Endodermal cell (in vitro differentiated cells): ENCODE measurements at regions not wholly inside any gene's neighbourhood (a gene's known extent, or its start where the extent isn't known, plus 50 kb on each side); places are given as distances from the start of the nearest gene placed in this dataset.

Experiments
- DNase-seq: peaks from one replicate; pipeline ENCODE4 v3.0.0-alpha.2; 2017
- H3K27ac ChIP-seq: 2 replicates; pipeline ENCODE4 v1.5.1; 2013; ENCODE audit warnings: mild to moderate bottlenecking, low read depth, low read length, moderate library complexity
- H3K27me3 ChIP-seq: 2 replicates; pipeline ENCODE4 v1.6.1; 2013; ENCODE audit warnings: mild to moderate bottlenecking, low read length, moderate library complexity; ENCODE audit not compliant: insufficient read depth, control insufficient read depth, poor library complexity, severe bottlenecking
- H3K36me3 ChIP-seq: 2 replicates; pipeline ENCODE4 v1.7.0; 2013; ENCODE audit warnings: mild to moderate bottlenecking, low read length, moderate library complexity; ENCODE audit not compliant: control insufficient read depth, insufficient read depth
- H3K4me1 ChIP-seq: one replicate; pipeline ENCODE4 v1.7.0; 2013; ENCODE audit warnings: low read length; ENCODE audit not compliant: control insufficient read depth, insufficient read depth
- H3K4me3 ChIP-seq: 2 replicates; pipeline ENCODE4 v1.5.1; 2013; ENCODE audit warnings: mild to moderate bottlenecking, low read length, moderate library complexity
- H3K9ac ChIP-seq: 2 replicates; pipeline ENCODE4 v1.6.1; 2013; ENCODE audit warnings: mild to moderate bottlenecking, low read length, moderate library complexity; ENCODE audit not compliant: poor library complexity, severe bottlenecking; ENCODE audit errors: extremely low read depth
- H3K9me3 ChIP-seq: 2 replicates; pipeline ENCODE4 v1.6.1; 2013; ENCODE audit warnings: mild to moderate bottlenecking, low read length, moderate library complexity; ENCODE audit not compliant: control insufficient read depth
- H3K27ac Mint-ChIP-seq: 2 replicates; pipeline ENCODE4 v1.8.0; 2020; ENCODE audit warnings: mixed read lengths
- H3K27me3 Mint-ChIP-seq: 2 replicates; pipeline ENCODE4 v1.8.0; 2021; ENCODE audit warnings: mild to moderate bottlenecking, mixed read lengths; ENCODE audit not compliant: insufficient read depth
- H3K36me3 Mint-ChIP-seq: 2 replicates; pipeline ENCODE4 v1.8.0; 2020; ENCODE audit warnings: low read depth, mixed read lengths
- H3K4me1 Mint-ChIP-seq: 2 replicates; pipeline ENCODE4 v1.8.0; 2020; ENCODE audit warnings: mixed read lengths
- H3K4me3 Mint-ChIP-seq: 2 replicates; pipeline ENCODE4 v1.8.0; 2020; ENCODE audit warnings: mild to moderate bottlenecking, moderate library complexity, mixed read lengths
- H3K9me3 Mint-ChIP-seq: 2 replicates; pipeline ENCODE4 v1.8.0; 2020; ENCODE audit warnings: mild to moderate bottlenecking, mixed read lengths
- WGBS, 2 experiments: methylation state at CpG; one replicate each; pipeline versions ENCODE4 v1.1.5 to v1.1.7; 2013; ENCODE audit warnings: missing lambda C conversion rate in 2 of 2, mixed read lengths in 1 of 2; ENCODE audit not compliant: insufficient coverage in 1 of 2, insufficient read length in 1 of 2; 5-methylcytosine and 5-hydroxymethylcytosine counted together
- TF ChIP-seq, protein P1 (sequence below): fragments of 200-600 bp; sonication (generic); conservative IDR thresholded peaks from 2 replicates; pipeline ENCODE4 v1.5.0; 2021; ENCODE audit warnings: antibody characterized with exemption, mild to moderate bottlenecking

DNA sequence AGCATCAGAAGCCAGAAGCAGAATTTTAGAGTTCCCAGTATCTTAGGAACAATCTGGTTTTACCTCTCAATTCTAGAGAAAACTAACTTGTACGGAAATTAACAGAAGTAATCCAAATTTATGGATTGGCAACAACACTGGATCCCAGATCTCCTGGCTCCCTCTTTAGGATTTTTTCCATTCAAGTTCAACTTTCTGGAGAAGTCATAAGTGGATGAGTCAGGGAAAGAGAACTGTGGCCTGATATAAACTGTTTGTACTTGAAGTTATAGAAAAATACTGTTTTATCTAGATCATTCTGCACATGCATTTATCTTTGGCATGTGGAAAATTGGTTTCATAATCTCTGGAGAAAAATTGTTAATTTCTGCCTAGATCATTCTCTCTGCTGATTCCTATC, 380.4 kb downstream of the PCDH7 start:
- H3K4me1 Mint-ChIP-seq = peaks cover 4% of the 10 kb centered on the region
- H3K9me3 Mint-ChIP-seq = no peaks in the 10 kb centered on the region
- no peak overlapping the region for H3K27ac Mint-ChIP-seq
- Histone ChIP-seq H3K9ac (no peak overlapping the region), H3K27me3 (no peaks in the 10 kb centered on the region), H3K36me3 (no peaks in the 10 kb centered on the region), H3K27ac (no peak overlapping the region), H3K4me1 (no peaks in the 10 kb centered on the region), H3K9me3 (no peaks in the 10 kb centered on the region), H3K4me3 (no peak overlapping the region)
- no peak overlapping the region for H3K4me3 Mint-ChIP-seq
- H3K27me3 Mint-ChIP-seq = no peaks in the 10 kb centered on the region
- H3K36me3 Mint-ChIP-seq = no peaks in the 10 kb centered on the region
- 95% methylated on average over 1 of the region's 1 CpG; no CpG with 5 or more reads in 1 of the 2 experiments for WGBS, 2 experiments
- no peak for DNase-seq
- TF ChIP-seq, protein P1, sequence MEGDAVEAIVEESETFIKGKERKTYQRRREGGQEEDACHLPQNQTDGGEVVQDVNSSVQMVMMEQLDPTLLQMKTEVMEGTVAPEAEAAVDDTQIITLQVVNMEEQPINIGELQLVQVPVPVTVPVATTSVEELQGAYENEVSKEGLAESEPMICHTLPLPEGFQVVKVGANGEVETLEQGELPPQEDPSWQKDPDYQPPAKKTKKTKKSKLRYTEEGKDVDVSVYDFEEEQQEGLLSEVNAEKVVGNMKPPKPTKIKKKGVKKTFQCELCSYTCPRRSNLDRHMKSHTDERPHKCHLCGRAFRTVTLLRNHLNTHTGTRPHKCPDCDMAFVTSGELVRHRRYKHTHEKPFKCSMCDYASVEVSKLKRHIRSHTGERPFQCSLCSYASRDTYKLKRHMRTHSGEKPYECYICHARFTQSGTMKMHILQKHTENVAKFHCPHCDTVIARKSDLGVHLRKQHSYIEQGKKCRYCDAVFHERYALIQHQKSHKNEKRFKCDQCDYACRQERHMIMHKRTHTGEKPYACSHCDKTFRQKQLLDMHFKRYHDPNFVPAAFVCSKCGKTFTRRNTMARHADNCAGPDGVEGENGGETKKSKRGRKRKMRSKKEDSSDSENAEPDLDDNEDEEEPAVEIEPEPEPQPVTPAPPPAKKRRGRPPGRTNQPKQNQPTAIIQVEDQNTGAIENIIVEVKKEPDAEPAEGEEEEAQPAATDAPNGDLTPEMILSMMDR = no peak

DNA sequence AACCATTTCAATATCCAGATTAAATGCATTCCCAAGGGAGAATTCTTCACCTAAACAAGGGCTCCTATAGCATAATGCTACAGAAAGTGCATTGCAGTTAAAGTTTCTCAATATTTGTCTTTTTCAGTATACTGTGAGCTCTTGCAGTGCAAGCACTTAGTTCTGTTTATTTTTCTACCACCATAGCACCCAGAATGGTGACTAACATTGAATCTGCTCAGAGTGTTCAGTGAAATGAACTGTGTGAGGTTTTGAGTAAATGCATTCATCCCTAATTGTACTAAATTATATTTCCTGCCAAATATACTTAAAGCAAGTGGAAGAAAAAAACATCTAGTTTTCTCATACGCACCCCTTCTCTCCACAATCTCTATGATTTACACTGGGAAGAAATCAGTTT, 383.9 kb downstream of the PCDH7 start:
- Mint-ChIP-seq H3K27me3 (no peaks in the 10 kb centered on the region), H3K36me3 (no peaks in the 10 kb centered on the region), H3K27ac (no peak overlapping the region), H3K4me3 (no peak overlapping the region), H3K9me3 (no peaks in the 10 kb centered on the region), H3K4me1 (no peaks in the 10 kb centered on the region)
- WGBS, 2 experiments = no CpG with 5 or more reads among the region's 1 CpG
- Histone ChIP-seq H3K4me1 (no peaks in the 10 kb centered on the region), H3K9me3 (no peaks in the 10 kb centered on the region), H3K4me3 (no peak overlapping the region), H3K9ac (no peak overlapping the region), H3K27me3 (no peaks in the 10 kb centered on the region), H3K36me3 (no peaks in the 10 kb centered on the region), H3K27ac (no peak overlapping the region)
- no peak for DNase-seq
- TF ChIP-seq, protein P1 = no peak

DNA sequence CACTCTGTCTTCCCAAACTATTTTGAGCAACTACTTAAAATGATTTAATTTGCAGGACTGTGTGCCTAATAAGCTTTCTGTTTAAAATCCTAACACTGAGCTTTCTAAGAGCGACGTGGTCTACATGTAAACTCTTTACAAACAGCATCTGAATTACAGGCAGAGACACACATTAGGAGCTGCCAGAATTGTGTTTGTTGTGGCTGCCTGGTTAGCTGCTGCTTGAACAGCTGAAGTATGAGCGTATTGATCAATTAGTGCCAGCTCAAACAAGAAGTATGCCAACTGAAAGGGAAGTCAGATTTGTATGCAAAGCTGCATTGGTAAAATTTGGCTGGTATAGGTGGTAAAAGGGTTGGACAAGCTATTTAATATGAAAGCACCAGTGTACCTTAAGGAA, 384.4 kb downstream of the PCDH7 start:
- H3K36me3 Mint-ChIP-seq = no peaks in the 10 kb centered on the region
- no peak overlapping the region for H3K27ac ChIP-seq

More for the DNA sequence above, 384.4 kb downstream of the PCDH7 start:
- Mint-ChIP-seq H3K9me3 (no peaks in the 10 kb centered on the region), H3K4me1 (no peaks in the 10 kb centered on the region), H3K4me3 (no peak overlapping the region), H3K27ac (no peak overlapping the region), H3K27me3 (no peaks in the 10 kb centered on the region)
- TF ChIP-seq, protein P1 = no peak
- DNase-seq = no peak
- Histone ChIP-seq H3K27me3 (no peaks in the 10 kb centered on the region), H3K9me3 (no peaks in the 10 kb centered on the region), H3K4me1 (no peaks in the 10 kb centered on the region), H3K9ac (no peak overlapping the region), H3K4me3 (no peak overlapping the region), H3K36me3 (no peaks in the 10 kb centered on the region)
- 95% methylated on average over 3 of the region's 3 CpGs; no CpG with 5 or more reads in 1 of the 2 experiments for WGBS, 2 experiments
